HG03354 (cell line): ENCODE measurements at regions not wholly inside any gene's neighbourhood (a gene's known extent, or its start where the extent isn't known, plus 50 kb on each side); places are given as distances from the start of the nearest gene placed in this dataset.
"Not testable (repeated sequence)": the region's sequence is repeated elsewhere in the genome, so short reads cannot be mapped to it uniquely, and the experiment has no call there.

Source experiments
- ATAC-seq: cut with Tn5 transposase; IDR thresholded peaks from one replicate; pipeline ENCODE4 v1.9.1; 2021; ENCODE audit warnings: mild to moderate bottlenecking; ENCODE audit not compliant: unreplicated experiment, poor library complexity, severe bottlenecking

DNA sequence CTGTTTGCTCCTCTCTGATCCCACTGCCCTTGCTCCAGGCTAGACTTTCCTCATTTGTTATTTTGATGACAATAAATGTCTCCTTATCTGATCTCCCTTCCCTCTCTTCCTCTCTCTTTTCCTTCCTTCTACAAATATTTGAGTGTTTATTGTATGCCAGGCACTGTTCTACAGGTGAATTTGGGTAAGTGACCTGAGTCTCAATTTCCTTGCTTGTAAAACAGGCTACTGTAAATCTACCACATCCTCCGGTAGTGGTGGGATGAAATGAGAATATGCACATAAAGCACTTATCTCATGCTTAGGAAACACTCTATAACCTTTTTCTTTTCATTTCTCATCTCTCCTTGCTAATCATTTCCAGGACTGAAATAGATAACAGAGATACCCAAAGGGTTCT lies 86.4 kb downstream of the HMHB1 start:
- ATAC-seq: no peak

DNA sequence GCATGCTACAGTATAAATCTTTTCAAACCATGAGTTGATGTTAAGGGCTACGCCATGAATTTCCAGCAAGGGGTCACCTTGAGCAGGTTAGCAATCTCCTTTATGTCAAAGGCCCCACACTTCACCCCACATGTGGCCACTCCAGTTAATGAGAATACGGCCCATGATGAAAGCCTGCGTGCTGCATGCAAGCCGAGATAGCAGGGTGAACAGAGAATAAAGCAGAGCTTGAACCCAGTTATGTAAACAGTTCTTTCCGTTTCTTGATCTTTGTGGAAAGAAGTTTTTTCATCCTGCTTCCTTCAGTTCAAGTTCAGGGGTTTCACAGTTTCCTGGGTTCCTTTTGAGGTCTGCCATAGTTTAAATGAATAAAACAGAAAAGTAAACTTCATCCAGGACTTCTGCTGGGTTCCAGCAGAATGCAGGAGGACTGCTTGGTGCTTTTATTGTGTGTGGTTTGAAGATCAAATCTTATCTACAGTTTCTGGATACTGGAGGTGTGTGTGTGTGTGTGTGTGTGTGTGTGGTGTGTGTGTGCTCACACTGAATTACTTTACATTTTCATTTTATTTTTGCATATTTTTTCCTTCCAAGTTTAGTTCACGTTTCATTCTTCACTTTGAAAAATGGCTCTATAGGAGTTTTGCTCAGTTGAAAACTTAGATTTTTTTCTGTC lies 87.1 kb downstream of the HMHB1 start:
- ATAC-seq: no peak

DNA sequence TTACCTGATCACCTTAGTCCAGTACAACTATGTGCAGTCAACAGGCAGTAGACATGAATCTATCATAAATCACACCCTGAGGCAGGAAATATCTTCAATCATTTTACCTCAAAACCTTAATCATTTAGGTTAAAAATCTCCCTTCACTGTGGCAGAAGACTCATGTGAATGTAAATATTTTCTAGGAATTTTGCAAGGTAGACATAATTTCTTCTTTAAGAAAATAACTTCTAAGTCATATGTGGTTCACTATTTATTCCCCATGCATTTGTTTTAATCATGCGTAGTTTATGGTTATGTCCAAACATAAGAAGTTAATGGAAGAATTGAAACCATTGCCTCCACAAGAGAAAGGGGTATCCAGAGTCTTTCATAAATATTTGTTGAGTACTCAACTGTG lies 97.0 kb downstream of the HMHB1 start:
- ATAC-seq: no peak

DNA sequence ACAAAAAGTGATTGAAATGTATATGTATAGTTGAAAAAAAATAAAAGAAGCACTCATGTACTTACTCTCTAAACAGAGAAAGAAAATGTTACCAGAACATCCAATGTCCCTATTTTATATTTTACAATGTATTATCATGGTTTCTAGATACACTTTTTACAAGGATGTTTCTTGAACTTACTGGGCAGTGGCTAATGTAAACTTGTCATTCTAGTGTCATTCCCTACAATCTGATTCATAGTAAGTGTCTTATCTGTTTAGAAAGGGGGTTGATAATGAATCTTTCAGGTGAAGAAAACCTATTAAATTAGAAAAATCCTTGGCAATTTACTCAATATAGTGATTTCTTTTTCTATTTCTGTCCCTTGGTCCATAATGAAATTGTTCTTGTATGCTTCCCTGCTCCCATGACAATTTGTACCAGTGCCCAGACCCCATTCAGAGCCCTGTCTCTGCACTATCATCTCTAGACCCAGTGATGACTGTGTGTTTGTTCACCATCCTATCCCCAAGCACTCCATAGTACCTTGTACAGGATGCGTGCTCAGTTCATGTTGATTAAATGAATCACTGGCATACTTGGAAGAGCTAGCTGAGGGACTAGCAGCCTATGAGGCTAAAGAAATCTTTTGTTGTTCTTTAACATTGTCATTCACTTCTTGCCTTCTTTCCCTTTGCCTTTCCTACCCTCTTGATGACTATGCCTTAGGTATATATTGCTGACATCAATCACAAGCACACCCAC lies 101.2 kb downstream of the HMHB1 start:
- ATAC-seq: no peak

DNA sequence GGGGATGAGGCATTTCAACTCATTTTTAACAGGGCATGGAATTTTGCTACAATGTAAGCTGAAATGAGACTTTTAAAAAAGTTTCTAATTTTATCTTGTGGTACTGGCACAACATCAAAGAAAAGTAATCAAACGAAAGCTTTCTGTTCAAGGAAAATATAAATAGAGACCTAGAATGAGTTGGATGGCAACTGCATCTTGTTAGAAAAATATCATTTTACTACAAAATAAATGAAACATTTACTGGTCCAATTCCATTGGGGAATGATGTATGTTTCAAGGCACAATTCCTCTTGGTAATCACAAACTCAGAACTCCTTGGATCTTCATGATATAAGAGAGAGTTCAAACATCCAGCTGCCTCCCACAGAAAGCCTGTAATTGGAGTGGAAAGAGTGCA lies 102.8 kb downstream of the HMHB1 start:
- no peak for ATAC-seq

DNA sequence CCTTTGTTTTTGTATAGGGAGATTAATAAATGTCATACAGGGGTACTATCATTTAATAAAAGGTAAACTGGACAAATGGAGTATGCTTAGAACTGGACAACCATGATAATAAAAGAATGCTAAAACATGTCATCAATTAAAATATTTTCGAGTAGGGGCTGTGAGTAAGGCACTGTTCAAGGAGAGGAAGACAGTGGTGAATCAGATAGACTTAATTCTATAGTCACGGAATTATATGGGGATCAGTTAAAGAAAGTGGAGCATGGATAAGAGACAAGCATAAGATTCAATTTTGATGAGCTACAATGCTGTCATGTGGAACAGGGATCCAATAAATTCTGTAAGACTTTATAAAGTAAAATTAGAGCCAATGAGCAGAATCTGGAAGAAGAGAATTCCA lies 104.5 kb downstream of the HMHB1 start:
- no peak for ATAC-seq

DNA sequence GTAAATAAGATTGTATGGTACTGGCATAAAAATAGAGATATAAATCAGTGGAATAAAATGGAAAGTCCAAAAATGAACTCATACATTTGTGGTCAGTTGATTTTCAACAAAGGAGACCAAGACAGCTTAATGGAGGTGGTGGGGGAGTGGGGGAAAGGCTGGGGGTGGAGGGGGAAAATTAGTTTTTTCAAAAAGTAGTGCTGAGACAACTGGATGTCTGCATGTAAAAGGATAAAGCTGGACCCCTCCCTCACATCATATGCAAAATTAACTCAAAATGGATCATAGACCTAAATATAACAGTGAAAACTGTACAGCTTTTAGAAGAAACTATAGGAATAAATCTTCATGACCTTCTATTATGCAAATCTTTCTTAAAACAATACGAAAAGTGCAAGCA lies 107.0 kb downstream of the HMHB1 start:
- ATAC-seq: no peak

DNA sequence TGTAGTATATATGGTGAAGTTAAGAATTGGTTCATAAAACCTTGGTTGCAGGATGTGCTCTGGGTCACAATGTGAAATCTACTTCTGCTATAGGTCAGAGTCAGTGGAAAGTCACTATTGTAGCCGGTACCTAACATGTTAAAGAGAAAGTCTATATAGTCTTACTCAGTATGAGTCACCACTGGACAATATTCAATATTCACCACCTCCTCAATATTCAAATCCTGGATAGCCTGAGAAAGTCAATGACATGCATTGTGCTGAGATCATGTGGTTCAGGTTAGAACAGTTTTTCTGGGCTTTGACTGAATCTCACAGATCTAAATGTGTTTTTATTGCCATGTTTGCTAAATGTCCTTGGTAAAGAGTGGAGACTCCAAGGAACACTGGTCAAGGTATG lies 108.8 kb downstream of the HMHB1 start:
- ATAC-seq: no peak

DNA sequence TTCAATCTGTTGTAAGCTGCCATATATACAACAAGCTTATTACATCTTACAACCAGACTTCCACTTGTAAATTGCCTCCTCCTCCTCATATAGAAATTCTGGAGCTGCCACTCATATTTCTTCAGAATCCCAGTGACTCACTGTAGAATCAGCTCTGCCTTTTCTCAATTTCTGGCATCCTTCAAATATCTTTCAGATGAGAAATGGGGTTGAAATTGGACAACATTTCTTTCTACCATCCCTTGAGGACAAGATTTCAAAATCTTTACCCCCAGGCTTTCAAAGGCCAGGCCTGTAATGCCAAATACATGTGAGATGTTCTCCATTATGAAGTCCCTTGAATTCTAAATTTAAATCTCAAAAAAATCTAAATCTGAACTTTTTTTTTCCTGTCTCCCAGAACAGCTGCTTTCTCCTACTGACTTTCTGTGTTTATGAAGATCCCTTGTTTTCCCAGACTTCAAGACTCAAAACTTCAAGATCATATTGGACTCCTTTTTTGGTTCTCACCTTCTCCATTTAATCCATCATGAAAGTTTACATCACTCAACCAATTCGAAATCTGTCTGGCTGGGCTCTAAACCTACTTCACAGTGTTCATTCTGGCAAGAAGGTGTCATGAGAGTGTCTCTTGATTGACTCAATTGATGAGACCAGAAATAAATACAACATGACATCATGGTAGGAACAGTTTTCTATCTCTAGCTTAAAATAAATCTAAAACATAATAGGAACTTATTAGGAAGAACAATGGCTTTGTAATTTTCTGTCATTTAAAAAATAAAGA lies 109.8 kb downstream of the HMHB1 start:
- ATAC-seq: no peak

DNA sequence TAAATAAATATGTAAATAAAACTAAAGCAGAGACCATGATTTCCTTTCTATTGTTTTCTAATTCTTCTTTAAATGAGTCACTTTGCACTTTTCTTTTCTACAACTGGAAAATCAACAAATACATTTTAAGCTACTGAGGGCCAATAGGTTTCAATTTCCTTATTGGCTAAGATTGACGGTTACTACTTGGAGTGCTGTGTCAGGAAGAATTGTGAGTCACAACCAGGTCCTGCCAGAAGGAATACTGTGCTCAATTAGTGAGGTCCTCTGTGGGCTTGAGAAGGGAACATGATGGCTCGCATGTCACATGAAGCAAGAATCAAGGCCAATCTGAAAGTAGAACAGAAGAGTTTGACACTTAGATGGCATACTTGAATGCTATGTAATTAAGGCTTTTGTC lies 110.8 kb downstream of the HMHB1 start:
- no peak for ATAC-seq

DNA sequence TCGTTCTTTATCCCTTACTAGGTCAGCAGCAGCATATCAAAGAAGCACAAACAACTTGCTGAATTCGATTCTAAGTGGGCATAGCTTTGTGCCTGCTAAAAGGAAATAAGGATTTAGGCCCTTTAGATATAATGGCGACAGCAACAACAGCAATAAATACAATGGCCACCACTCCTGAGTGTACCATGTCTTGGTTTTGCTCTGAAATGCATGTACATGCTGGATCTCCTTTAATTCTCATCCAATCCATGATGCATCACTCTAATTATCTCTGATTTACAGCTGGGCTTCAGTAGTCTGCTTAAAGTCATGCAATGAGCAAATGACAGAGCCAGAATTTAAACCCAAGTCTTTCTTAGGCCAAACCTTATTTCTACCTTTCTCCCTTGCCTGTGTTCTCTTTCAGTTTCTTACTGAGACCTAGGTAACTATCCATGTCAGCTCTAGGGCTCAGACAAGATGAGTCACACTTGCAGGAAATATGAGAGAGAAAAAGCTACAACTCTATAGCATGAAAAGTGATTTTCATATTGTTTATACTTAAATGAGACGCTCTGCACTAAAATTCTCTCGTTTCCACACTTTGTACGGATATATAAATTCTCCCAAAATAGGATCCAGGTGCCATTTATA lies 111.8 kb downstream of the HMHB1 start:
- no peak for ATAC-seq

DNA sequence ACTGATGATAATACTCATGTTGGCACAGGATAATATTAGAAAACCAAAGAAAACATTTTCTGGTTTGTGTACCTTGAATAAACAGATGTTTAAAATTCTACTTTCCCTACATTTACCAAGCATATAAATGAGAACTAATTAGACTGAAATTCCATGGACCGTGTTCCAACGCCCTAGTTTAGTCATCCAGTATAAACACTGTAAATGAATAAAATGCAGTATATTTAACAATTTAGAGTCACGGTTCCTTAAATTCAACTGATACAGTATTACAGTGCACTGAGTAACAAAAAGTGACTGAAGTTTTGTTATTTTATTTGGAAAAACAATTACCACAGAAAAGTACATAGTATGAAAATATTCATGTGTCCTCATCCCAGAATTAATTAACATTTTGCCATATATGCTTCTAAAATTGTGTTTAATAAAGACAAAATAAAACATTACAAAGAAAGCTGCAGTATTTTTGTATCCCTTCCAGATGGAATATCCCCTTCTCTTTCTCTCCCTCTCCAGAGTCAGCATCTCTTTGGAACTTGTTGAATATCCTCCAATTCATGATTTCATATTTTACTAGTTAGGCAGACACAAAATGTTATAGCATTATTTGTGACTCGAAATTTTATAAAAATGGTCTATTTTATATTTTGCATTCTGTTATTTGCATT lies 112.5 kb downstream of the HMHB1 start:
- ATAC-seq: no peak

DNA sequence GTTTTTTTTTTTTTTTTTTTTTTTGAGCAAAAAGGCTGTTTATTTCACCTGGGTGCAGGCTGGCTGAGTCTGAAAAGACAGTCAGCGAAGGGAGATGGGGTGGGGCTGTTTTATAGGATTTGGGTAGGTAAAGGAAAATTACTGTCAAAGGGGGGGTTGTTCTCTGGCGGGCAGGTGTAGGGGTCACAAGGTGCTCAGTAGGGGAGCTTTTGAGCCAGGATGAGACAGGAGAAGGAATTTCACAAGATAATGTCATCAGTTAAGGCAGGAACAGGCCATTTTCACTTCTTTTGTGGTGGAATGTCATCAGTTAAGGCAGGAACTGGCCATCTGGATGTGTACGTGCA lies 113.0 kb downstream of the HMHB1 start:
- not testable (repeated sequence) for ATAC-seq

DNA sequence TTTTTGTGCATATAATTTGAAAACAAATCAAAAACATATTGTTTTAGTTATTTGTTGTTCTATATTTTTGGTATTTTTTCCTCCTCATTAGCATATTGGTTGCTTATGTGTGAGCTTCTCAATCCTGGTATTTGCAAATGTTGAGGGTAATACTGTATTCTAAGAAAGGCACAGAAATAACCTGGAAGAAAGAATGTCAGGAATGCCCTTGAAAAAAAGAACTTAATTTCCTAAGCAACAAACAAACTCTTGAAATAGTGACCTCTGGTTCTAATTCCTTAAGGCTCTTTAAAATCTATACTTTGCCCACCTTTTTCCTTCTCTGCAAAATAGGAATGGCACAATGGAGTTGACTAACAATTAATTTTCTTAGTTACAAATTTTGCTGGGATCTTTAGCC lies 117.5 kb downstream of the HMHB1 start:
- ATAC-seq: no peak

DNA sequence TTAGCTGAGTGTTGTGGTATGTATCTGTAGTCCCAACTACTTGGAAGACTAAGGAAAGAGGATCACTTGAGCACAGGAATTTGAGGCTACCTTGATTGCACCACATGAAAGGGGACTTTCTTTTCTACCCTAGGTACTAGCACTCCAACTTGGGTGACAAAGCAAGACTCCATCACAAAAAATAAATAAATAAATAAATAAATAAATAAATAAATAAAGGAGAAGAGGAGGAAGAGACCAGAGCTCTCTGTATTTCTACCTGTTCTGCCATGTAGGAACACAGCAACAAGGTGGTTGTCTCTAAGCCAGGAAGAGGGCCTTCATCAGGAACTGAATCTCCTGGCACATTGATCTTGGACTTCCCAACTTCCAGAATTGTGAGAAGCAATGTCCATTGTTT lies 118.6 kb downstream of the HMHB1 start:
- no peak for ATAC-seq

DNA sequence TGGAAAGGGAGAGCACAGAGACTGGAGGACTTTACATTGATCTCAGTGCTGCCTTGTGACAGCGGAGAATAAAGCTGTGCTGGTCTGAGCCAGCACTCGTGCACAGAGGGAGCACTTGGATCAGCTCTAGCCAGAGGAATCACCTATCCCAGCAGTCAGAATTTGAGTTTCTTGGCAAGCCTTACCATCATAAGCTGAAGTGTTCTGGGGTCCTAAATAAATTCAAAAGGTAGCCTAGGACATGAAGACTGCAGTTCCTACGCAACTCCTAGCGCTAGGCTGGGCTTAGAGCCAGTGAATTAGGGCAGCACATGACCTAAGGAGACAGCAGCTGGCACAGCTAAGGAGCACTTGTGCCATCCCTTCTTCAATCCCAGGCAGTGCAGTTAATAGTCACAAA lies 119.5 kb downstream of the HMHB1 start:
- no peak for ATAC-seq

DNA sequence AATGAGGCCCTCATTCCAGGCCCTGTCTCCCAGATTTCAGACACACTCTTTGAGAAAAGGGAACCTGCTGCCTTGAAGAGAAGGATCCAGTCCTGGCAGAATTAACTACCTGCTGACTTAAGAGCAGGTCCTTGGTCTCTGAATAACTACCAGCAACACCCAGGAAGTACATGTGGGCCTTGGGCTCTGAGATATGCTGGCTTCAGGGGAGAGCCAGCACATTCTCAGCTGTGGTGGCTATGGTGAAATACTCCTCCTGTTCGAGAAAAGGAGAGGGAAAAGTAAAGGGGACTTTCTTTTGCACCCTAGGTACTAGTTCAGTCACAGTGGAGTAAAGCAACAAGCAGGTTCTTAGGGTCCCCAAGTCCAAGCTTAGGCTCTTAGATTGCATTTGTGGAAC lies 120.0 kb downstream of the HMHB1 start:
- no peak for ATAC-seq

DNA sequence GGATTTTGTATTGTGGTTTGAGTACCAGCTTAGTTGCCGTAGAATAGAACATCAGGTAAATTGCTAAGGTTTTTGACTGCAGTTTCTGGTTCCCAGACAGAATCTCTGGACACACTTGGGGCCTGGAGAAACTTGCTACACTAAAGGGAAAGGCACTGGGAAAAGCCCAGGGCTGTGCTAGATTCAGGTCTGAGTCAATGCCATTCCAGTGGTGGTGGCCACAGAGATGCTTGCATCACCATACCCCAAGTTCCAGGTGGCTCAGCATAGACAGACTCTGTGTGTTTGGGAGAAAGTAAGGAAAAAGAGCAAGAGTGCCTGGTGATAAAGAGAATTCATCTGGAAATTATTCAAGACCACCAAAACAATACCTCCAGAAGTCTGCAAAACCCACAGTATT lies 120.6 kb downstream of the HMHB1 start:
- ATAC-seq: no peak

DNA sequence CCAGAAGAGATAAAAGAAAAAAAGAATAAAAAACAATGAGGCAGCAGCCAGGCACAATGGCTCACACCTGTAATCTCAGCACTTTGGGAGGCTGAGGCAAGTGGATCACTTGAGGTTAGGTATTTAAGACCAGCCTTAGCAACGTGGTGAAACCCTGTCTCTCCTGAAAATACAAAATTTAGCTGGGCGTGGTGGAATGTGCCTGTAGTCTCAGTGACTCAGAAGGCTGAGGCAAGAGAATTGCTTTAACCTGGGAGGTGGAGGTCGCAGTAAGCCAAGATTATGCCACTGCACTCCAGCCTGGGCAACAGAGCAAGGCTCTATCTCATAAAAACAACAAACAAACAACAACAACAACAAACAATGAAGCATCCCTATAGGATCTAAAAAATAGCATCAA lies 121.5 kb downstream of the HMHB1 start:
- ATAC-seq: no peak

DNA sequence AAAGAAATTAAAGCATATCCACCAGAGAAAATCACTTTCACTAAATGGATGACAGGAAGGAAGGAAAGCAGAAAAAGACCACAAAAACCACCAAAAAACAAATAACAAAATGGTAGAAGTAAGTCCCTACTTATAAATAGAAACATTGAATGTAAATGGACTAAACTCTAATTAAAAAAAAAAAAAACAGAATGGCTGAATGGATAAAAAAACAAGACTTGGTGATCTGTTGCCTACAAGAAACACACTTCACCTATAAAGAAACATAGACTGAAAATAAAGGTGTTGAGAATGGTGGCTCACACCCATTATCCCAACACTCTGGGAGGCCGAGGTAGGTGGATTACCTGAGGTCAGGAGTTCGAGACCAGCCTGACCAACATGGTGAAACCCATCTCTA lies 122.9 kb downstream of the HMHB1 start:
- no peak for ATAC-seq
